ENCODE measurements at regions not wholly inside any gene's neighbourhood (a gene's known extent, or its start where the extent isn't known, plus 50 kb on each side); places are given as distances from the start of the nearest gene placed in this dataset.

DNA sequence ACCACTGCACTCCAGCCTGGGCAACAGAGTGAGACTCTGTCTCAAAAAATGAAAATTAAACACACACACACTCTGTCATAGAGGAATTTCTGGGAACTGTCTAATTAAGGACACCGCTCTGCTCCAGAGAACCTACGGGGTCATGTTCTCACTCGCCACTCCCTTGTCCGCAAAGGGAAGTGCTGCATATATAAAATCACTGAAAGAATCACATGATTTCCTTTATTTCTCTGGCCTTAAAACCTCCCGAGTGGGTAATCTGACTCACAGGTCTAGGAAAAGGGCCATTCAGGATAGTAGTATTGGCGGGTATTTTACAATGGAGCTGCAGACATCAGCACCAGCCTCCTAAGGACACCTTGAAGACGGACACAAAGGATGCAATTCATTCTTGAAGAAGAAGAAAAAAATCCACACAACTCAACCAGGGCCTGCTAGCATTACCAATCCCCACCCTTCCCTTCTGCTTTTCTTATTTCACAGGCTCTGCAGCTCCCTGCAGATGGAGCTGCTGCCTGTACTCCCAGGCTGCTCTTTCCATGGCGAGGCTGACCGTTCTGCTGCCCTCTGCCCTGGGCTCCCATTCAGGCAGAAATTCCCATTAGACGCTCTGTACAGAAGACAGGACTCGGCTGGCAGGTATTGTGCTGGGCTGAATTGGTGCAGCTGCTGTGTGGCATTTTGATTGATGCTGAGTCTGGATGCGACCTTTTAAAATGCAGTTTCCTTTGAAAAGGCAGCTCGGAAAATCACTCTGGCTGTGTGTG, 53.3 kb upstream of the FAM89A start:
- intact Hi-C loops (cut with DNase I), result no loop called here
- DNase-seq, result no peak
- TF ChIP-seq, protein P1, sequence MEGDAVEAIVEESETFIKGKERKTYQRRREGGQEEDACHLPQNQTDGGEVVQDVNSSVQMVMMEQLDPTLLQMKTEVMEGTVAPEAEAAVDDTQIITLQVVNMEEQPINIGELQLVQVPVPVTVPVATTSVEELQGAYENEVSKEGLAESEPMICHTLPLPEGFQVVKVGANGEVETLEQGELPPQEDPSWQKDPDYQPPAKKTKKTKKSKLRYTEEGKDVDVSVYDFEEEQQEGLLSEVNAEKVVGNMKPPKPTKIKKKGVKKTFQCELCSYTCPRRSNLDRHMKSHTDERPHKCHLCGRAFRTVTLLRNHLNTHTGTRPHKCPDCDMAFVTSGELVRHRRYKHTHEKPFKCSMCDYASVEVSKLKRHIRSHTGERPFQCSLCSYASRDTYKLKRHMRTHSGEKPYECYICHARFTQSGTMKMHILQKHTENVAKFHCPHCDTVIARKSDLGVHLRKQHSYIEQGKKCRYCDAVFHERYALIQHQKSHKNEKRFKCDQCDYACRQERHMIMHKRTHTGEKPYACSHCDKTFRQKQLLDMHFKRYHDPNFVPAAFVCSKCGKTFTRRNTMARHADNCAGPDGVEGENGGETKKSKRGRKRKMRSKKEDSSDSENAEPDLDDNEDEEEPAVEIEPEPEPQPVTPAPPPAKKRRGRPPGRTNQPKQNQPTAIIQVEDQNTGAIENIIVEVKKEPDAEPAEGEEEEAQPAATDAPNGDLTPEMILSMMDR (IDR thresholded peaks at IDR 0.05), result no peak
- no peak for TF ChIP-seq POLR2A (IDR thresholded peaks at IDR 0.05)

DNA sequence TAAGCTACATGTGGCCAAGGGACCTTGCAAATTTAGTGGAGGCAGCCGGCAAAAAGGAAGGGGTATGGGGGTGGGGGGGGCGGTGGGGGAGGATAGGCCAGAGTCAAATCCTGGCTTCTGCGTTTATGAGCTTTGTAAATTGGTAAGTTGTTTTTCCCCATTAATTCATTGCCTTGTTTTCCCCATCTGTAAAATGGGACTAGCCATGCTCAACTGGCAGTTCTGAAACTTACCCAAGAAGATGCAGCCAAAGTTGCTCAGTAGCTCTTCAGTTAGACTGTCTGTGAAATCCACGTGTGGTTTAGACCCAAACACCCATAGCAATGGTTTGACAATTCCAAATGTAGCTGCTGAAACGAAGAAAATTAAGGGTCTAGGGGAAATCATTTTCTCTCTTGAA, 52.3 kb upstream of the FAM89A start:
- intact Hi-C loops (cut with DNase I), result no loop called here
- H3K36me3 ChIP-seq, result no peaks in the 10 kb centered on the region
- H3K4me1 ChIP-seq, result peaks cover 0 to 7% (median 4%) of the 10 kb centered on the region in 3 donors
- no peak for DNase-seq
- peaks cover 0 to 55% (median 0%) of the 10 kb centered on the region in 4 donors for H3K27me3 ChIP-seq
- no peak overlapping the region for H3K4me3 ChIP-seq
- WGBS, 2 donors, result 63 to 85% methylated on average over 4 to 5 of the region's 5 CpGs
- H3K27ac ChIP-seq, result no peak overlapping the region
- TF ChIP-seq, protein P1 (IDR thresholded peaks at IDR 0.05), result no peak
- TF ChIP-seq POLR2A (IDR thresholded peaks at IDR 0.05), result no peak
- no peaks in the 10 kb centered on the region for H3K9me3 ChIP-seq

More for the DNA sequence above, 53.3 kb upstream of the FAM89A start:
- H3K27ac ChIP-seq, result no peak overlapping the region
- 41 to 51% methylated on average over 11 to 13 of the region's 13 CpGs for WGBS, 2 donors
- peaks cover 0 to 7% (median 4%) of the 10 kb centered on the region in 3 donors for H3K4me1 ChIP-seq
- peaks cover 0 to 55% (median 0%) of the 10 kb centered on the region in 4 donors for H3K27me3 ChIP-seq
- H3K36me3 ChIP-seq, result no peaks in the 10 kb centered on the region
- no peaks in the 10 kb centered on the region for H3K9me3 ChIP-seq
- no peak overlapping the region for H3K4me3 ChIP-seq

DNA sequence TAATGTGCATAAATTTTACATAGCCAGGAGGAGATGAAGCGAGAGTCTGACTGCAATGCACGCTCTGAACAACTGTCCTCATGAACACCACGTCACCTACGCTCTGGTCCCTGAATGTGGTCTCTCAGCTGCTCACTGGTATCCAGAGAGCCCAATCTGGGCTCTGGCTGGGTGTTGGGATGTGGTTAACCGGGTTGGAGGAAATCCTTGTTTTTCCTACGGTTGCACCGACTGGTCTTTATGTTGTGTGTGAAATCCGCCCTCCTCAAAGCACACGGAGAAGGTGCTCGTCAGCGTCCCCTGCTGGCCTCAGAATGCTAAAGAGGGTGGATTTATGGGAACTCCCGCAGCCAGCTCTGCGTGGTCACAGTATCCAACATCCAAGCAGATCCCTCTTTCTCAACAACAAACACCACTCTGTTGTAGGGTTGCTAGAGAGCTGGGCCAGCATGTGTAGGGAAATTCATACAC, 51.8 kb upstream of the FAM89A start:
- Histone ChIP-seq H3K4me1 (peaks cover 0 to 7% (median 4%) of the 10 kb centered on the region in 3 donors), H3K4me3 (no peak overlapping the region), H3K27ac (no peak overlapping the region), H3K9me3 (no peaks in the 10 kb centered on the region), H3K36me3 (no peaks in the 10 kb centered on the region), H3K27me3 (peaks cover 0 to 56% (median 0%) of the 10 kb centered on the region in 4 donors)
- intact Hi-C loops (cut with DNase I), result no loop called here
- TF ChIP-seq, protein P1 (IDR thresholded peaks at IDR 0.05), result peak in 5 of 6 experiments; percentile 29 to 64 (median 31)
- no peak for TF ChIP-seq POLR2A (IDR thresholded peaks at IDR 0.05)
- WGBS, 2 donors, result 75 to 93% methylated on average over 4 to 12 of the region's 13 CpGs
- DNase-seq, result no peak

DNA sequence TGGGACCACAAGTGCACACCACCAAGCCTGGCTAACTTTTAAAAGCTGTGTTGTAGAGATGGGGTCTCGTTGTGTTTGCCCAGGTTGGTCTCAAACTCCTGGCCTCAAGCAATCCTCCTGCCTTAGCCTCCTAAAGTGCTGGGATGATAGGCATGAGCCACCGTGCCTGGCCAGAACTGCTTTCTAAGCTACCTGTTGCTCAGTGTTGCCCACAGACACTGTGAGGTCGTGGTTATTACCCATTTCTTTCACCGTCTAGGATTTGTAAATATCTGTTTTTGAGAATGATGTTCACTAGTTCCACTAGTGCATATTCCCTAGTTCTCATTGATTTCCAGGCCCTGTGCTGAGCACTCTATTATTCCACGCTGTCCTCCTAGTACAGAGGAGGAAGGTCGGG, 51.4 kb upstream of the FAM89A start:
- TF ChIP-seq POLR2A (IDR thresholded peaks at IDR 0.05), result no peak
- TF ChIP-seq, protein P1 (IDR thresholded peaks at IDR 0.05), result no peak
- WGBS, 2 donors, result 78 to 83% methylated on average over 6 of the region's 6 CpGs
- Histone ChIP-seq H3K4me1 (peaks cover 0 to 7% (median 4%) of the 10 kb centered on the region in 3 donors), H3K27me3 (peaks cover 0 to 54% (median 0%) of the 10 kb centered on the region in 4 donors), H3K36me3 (no peaks in the 10 kb centered on the region), H3K9me3 (no peaks in the 10 kb centered on the region), H3K27ac (no peak overlapping the region), H3K4me3 (no peak overlapping the region)
- intact Hi-C loops (cut with DNase I), result no loop called here
- no peak for DNase-seq

All from esophagus squamous epithelium (tissue), 5 donors.